GM18861 (cell line): ENCODE measurements at regions not wholly inside any gene's neighbourhood (a gene's known extent, or its start where the extent isn't known, plus 50 kb on each side); places are given as distances from the start of the nearest gene placed in this dataset.
"Not testable (repeated sequence)": the region's sequence is repeated elsewhere in the genome, so short reads cannot be mapped to it uniquely, and the experiment has no call there.

Experiments
- ATAC-seq: cut with Tn5 transposase; IDR thresholded peaks from one replicate; pipeline ENCODE4 v1.9.1; 2021; ENCODE audit not compliant: unreplicated experiment

GRCh38 chr3:144023543-144023942 is 51.9 kb downstream of the DIPK2A start:
- not testable (repeated sequence) for ATAC-seq

GRCh38 chr3:144028798-144029411 is 57.3 kb downstream of the DIPK2A start:
- ATAC-seq: peak; percentile 87

DNA sequence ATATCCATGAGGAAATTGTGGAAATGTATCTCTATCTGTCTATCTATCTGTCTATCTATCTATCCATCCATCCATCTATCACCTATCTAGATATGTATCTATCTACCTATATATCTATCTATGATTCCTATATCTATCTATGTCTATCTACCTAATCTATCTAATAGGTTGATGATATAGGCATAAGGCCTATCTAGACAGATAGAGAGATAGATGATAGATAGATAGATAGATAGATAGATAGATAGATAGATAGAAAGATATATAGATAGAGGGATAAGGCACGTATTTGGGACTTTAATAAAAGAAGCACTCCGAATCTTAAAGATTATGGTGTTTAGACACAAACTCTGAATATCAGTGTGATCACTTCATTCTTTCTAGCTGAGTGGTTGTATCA is 58.1 kb downstream of the DIPK2A start:
- ATAC-seq: no peak

DNA sequence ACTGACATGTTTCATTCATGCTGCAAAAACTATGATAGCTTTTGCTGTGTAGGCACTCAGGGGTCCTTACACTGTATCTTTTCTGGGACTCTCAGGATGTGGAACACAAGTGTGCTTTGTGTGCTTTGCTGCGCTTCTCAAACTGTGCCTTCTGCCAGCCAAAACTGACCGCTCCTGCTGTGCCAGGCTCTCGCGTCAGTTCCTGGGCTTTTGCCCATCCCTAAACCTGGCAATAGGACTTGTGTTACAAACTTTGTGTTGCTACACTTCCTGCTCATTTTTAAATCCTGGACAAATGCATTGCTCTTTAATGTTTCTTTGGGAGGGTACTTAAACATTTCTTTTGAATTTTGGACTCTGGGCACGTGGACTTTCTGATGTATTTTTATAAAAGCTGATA is 60.3 kb downstream of the DIPK2A start:
- ATAC-seq: no peak

DNA sequence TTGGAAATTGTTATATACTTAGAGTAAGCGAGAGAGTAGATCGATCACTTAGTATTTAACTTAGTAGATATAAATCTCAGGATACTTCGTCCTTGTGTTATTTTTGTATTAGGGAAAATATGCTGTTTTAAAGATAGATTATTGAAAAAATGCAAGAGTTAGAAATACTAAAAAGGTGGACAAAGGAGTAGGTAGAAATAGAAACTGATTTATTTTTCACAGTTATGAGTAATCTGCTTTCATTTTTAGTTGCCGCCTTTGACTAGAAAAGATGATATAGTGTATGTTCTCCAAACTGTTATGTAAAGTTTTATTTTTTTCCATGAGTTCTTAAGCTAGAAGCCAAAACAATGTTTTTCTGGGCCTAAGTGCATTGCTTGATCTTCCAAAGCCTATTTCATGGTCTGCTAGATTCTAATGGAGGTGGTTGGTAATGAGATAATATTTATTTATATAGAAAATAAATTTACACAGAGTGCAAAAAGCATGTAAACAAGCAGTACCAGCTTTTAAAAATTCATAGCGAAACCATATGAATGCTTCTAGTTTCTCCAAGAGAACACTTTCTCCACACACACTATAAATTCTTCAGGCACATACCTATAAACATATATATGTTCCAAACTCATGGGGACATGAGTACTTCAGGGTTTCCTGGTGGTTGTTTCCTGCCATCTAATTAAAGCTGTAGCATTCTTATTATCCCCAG is 61.1 kb downstream of the DIPK2A start:
- peak; percentile 78 for ATAC-seq

DNA sequence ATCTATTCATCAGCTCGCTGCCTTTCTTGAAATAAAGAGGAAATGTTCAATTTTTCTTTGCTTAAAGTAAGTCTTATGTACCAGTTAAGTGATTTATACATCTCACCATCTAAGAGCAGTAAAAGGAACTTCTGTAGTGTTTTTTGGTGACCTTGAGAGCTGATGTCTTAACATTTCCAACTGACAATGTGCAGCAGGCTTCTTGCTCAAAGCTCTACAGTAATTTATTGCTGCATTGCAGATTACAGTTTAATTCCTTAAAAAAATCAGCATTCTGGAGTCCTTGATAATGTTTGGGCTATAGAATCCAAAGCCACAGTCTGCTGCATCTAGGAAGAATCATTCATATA is 61.6 kb downstream of the DIPK2A start:
- no peak for ATAC-seq

DNA sequence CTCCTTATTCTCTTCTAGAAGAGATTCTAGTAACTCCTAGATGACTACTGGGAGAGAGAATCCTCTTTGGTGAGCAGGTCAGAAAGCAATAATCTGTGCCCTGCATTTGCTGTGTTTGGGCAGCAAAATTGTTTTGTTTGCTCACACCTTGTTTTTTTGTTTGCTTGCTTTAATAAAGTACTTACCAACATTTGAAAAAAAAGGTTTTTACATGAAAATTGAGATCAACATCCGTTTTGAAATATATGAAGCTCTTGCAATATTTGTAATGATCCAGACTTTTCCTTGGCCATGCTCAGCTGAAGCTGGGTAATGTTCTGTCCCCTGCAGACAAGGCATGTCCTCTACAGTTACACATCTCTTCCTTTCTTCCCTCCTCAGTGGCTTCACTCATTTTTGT is 62.2 kb downstream of the DIPK2A start:
- ATAC-seq: no peak

DNA sequence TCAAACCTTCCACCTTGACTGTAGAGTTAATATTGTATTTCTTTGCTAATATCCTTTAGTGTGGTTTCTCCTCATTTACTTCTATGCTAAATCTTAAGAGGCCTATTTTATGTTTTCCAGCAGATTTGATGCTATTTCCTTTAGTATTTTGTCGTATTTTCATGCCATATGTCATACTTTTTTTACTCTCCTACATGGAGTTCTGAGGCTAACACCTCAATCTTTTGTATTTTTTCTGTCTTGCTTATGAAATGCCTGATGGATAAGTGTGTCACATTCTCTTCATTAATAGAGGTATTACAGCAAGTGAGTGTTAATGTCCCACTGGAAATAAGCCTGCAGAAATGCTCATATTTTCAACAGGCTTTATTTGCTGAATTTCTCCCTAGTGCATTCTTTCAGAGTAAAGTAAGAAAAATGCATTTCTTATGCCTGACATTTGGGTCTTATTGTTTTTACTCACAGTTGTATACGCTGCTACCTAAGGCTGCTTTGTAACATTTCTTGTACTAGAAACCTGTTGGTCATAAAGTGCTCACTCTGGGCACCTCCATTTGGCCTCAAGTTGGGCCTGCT is 63.2 kb downstream of the DIPK2A start:
- no peak for ATAC-seq

GRCh38 chr3:144036498-144036897 is 64.9 kb downstream of the DIPK2A start:
- peak; percentile 23 for ATAC-seq

DNA sequence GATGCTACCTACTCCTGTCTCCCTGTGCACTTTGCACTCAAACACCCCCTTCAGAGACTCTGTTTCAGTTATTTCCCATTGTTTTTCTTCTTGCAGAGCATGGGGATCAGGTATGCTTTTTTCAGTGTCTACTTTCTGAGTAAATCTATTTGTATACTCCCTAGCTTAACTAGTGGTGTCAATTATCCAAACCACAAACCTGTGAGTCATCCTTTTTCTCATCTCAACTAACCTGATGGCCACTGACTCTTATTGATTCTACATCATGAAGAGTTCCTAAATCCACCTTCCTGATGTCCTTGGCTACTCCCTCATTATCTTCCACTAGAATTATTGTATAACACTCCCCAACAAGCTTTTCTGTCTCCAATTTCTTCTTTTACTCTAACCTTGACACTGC is 68.0 kb downstream of the DIPK2A start:
- peak; percentile 45 for ATAC-seq

- ATAC-seq: no peak
These were observed 70.4 kb downstream of the DIPK2A start for GRCh38 chr3:144041960-144042556.

- ATAC-seq: no peak
These were observed 74.1 kb downstream of the DIPK2A start for GRCh38 chr3:144045766-144046165.

DNA sequence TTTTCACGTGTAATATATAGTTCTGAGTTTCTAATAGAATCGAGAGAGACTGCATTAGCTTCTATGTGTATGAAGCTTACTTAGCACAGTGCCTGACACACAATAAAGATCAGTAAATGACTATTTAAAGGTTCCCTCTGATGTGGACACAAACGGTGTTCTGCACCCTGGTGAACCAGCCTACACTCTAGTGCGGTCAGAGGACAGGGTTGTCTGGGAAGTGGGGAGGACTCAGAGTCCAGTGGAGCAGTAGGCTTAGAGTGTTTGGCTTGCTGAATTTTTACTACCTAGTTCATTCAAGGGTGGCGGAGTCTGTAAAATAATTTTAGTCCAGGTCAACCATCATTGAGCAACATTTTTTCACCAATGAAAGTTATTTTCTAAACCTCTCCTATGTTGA is 77.8 kb downstream of the DIPK2A start:
- ATAC-seq: no peak

- ATAC-seq: no peak
These were observed 79.6 kb downstream of the DIPK2A start for GRCh38 chr3:144051211-144051610.

- no peak for ATAC-seq
These were observed 80.7 kb downstream of the DIPK2A start for GRCh38 chr3:144052275-144052674.

- no peak for ATAC-seq
These were observed 81.5 kb downstream of the DIPK2A start for GRCh38 chr3:144053121-144053520.

DNA sequence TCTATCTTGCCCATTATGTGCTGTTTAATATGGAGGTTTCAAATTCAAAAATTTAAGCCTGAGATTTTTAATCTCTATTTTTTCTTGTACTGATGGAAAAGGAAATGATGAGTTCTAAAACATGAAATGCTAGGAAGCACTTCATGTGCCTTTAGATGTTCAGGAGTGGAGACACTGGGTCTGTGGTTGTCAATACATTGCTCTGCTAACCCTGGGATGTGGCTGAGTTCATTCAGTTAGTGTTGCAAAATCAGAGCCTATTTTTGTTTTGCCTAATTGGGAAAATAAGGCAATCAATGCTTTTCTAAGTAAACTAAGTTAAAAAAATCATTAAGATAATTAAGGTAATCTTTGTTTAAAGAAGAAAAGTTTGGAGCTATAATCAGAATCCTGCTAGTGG is 83.1 kb downstream of the DIPK2A start:
- ATAC-seq: no peak

GRCh38 chr3:144055604-144056003 is 84.0 kb downstream of the DIPK2A start:
- no peak for ATAC-seq

GRCh38 chr3:144058713-144059112 is 87.1 kb downstream of the DIPK2A start:
- no peak for ATAC-seq

DNA sequence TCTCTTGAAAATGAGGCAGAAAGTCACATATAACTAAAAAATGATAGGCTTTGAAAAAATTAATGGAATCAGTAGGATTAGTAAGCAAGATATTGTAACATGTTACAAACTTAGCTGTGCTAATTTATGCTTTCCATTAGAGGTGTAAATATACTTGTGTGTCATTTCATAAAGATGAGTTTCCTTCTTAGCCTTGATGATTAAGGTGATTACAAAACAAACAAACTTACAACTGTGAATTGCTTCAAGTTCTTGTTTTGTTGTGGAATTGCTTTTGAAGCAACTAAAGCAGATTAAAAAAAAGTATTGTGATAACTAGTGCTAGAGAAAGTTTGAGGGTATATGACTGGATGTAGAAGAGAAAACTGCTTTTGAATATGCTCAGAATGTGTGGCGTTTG is 87.9 kb downstream of the DIPK2A start:
- no peak for ATAC-seq

DNA sequence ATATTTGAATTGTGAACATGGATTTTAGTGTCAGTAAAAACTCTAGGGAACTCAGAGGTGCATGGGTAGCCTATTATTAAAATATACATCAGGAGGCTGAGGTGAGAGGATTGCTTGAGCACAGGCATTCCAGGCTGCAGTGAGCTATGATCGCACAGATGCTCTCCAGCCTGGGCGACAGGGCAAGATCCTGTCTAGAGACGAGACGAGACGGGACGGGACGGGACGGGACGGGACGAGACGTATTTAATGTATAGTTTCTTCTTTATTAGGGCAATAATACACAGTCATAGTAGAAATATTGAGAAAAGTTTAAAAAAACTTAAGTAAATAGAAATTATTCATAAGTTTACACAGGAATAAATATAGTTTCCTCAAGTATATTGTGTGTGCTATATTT is 89.3 kb downstream of the DIPK2A start:
- no peak for ATAC-seq

- ATAC-seq: no peak
These were observed 91.7 kb downstream of the DIPK2A start for GRCh38 chr3:144063306-144063705.
